ENCODE measurements at regions not wholly inside any gene's neighbourhood (a gene's known extent, or its start where the extent isn't known, plus 50 kb on each side); places are given as distances from the start of the nearest gene placed in this dataset.

DNA sequence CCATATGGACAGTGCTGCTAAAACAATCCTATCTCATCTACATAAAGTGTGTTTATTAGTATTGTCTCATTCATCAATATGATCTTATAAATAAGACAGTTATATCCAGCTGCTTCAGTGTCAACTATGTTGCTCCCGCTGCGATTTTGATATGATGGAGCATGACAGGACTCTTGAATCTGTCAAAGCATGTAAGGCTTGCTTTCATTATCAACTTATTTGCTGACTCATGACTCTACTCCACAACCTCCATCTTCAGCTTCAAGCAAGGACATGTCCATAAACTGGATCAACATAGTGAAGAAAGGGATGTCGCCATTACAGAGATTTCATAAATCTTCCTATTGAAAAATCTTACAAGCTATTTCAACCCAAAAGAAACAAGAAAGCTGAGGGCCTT is 2812.6 kb downstream of the PCDH9 start:
- H3K27ac ChIP-seq (replicated peaks in 1 of 4) = no peak overlapping the region
- no peaks in the 10 kb centered on the region for H3K36me3 ChIP-seq
- no peak for TF ChIP-seq POLR2AphosphoS5 (IDR thresholded peaks at IDR 0.05)
- TF ChIP-seq POLR2A (IDR thresholded peaks at IDR 0.05; ENCODE audit: low read depth) = no peak
- no peak for TF ChIP-seq EP300 (IDR thresholded peaks at IDR 0.05)
- TF ChIP-seq, protein P1, sequence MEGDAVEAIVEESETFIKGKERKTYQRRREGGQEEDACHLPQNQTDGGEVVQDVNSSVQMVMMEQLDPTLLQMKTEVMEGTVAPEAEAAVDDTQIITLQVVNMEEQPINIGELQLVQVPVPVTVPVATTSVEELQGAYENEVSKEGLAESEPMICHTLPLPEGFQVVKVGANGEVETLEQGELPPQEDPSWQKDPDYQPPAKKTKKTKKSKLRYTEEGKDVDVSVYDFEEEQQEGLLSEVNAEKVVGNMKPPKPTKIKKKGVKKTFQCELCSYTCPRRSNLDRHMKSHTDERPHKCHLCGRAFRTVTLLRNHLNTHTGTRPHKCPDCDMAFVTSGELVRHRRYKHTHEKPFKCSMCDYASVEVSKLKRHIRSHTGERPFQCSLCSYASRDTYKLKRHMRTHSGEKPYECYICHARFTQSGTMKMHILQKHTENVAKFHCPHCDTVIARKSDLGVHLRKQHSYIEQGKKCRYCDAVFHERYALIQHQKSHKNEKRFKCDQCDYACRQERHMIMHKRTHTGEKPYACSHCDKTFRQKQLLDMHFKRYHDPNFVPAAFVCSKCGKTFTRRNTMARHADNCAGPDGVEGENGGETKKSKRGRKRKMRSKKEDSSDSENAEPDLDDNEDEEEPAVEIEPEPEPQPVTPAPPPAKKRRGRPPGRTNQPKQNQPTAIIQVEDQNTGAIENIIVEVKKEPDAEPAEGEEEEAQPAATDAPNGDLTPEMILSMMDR (IDR thresholded peaks at IDR 0.05) = no peak
- H3K4me1 ChIP-seq = no peaks in the 10 kb centered on the region
- H3K27me3 ChIP-seq = no peaks in the 10 kb centered on the region
- no peaks in the 10 kb centered on the region for H3K9me3 ChIP-seq
- H3K4me3 ChIP-seq = no peak overlapping the region
- WGBS = 88% methylated on average over 3 of the region's 3 CpGs
- no peak for DNase-seq (ENCODE audit: extremely low spot score)
- intact Hi-C loops (cut with DNase I) = no loop called here

DNA sequence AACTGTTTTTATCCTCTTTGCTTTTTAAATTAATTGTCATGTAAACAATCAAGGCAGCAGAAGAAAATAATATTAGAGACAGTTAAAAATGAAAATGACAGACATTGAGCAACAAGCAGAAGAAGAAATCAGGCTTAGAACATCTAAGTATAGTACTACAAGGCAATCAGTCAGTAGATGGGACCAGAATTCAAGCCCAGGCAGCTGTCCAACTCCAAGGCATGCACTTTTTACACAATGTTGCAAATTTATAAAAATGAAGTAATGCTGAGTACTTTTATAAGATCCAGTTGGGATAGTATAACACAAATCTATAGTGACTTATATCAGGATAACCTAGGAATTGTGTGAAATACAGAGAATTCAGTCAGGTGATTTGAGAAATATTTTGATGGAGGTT is 2815.8 kb downstream of the PCDH9 start:
- no peak for DNase-seq (ENCODE audit: extremely low spot score)
- H3K27ac ChIP-seq (replicated peaks in 1 of 4) = no peak overlapping the region
- no peaks in the 10 kb centered on the region for H3K4me1 ChIP-seq
- no peak overlapping the region for H3K4me3 ChIP-seq
- intact Hi-C loops (cut with DNase I) = no loop called here
- H3K27me3 ChIP-seq = no peaks in the 10 kb centered on the region
- no peaks in the 10 kb centered on the region for H3K36me3 ChIP-seq
- no peaks in the 10 kb centered on the region for H3K9me3 ChIP-seq
- TF ChIP-seq, protein P1 (IDR thresholded peaks at IDR 0.05) = no peak
- no peak for TF ChIP-seq POLR2AphosphoS5 (IDR thresholded peaks at IDR 0.05)
- TF ChIP-seq EP300 (IDR thresholded peaks at IDR 0.05) = no peak
- no peak for TF ChIP-seq POLR2A (IDR thresholded peaks at IDR 0.05; ENCODE audit: low read depth)

DNA sequence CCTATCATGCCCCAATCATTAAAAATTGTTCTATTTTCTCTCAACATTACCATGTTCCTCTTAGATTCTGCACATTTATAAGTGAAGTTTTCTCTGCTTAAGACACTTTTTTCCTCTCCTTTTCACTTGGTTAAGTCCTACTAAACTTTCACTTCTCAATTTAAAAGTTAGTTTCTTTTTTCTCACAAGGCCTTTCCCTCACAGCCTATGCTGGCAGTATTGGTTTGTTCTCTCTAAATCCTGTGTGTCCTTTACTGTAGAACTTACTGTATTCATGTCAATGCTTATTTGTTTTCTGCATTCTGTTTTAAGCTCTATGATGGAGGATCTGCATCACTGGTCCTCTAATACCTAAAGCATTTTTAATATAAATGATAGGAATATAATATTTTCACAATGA is 2816.6 kb downstream of the PCDH9 start:
- no peaks in the 10 kb centered on the region for H3K36me3 ChIP-seq
- intact Hi-C loops (cut with DNase I) = no loop called here

DNA sequence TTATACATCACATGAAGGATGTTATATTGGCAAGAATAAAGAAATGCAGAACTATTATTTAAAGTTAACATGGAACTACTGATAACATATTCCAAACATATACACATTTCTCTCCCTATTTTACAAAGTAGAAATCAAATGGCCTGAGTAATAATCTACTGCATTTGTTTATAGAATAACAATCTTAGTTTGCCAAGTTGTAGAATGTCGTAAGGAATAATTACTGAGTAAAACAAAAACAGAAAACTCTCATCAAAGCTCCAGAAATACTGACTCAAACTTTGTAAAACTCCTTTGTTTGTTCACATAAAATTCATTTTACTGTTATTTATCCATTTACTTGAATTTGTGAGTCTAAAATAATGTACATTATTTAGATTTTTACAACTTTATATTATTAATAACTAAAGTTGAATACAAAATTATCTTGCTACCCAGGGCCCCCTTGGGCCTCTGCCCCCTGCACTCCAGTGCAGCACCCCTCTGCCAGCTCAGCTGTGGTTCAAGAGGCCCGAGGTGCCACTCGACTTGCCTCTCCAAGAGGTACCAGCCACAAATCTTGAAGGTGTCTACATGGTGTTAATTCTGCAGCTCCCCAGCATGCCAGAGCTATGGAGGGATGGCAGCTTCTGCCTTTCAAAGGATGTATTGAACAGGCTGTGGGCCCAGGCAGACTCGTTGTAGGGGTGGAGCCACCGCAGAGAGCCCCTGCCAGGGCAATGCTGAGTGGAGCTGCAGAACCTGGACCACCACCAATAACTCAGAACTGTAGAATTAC is 2819.7 kb downstream of the PCDH9 start:
- WGBS = 87% methylated on average over 5 of the region's 5 CpGs
- no peak overlapping the region for H3K27ac ChIP-seq (replicated peaks in 1 of 4)
- intact Hi-C loops (cut with DNase I) = no loop called here
- H3K9me3 ChIP-seq = no peaks in the 10 kb centered on the region
- DNase-seq (ENCODE audit: extremely low spot score) = no peak
- no peak overlapping the region for H3K4me3 ChIP-seq
- H3K36me3 ChIP-seq = no peaks in the 10 kb centered on the region
- H3K4me1 ChIP-seq = no peaks in the 10 kb centered on the region
- H3K27me3 ChIP-seq = no peaks in the 10 kb centered on the region
- no peak for TF ChIP-seq POLR2AphosphoS5 (IDR thresholded peaks at IDR 0.05)
- TF ChIP-seq EP300 (IDR thresholded peaks at IDR 0.05) = no peak
- TF ChIP-seq, protein P1 (IDR thresholded peaks at IDR 0.05) = no peak
- TF ChIP-seq POLR2A (IDR thresholded peaks at IDR 0.05; ENCODE audit: low read depth) = no peak

More for the DNA sequence above, 2816.6 kb downstream of the PCDH9 start:
- Histone ChIP-seq H3K4me3 (no peak overlapping the region), H3K27me3 (no peaks in the 10 kb centered on the region), H3K9me3 (no peaks in the 10 kb centered on the region), H3K27ac (replicated peaks in 1 of 4) (no peak overlapping the region), H3K4me1 (no peaks in the 10 kb centered on the region)
- no peak for DNase-seq (ENCODE audit: extremely low spot score)
- TF ChIP-seq, protein P1 (IDR thresholded peaks at IDR 0.05) = no peak

DNA sequence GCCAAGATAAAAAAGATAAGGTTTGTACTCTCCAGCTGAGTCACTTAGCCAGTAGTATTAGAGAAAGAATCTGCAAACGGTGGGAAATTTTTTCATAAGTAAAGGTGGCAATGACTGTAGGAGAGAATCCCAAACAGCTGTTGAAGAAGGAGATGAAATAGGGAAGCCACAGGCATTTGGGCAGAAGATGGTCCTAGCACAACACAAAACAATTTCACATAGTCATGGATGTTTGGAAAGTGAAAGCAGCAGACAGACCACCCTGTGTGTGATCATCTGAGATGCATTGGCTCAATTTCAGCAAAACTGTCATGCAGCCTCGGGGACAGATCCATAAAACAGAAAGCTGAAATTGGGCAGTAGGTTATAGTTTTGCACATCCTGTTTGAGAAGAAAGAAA is 2832.4 kb downstream of the PCDH9 start:
- WGBS = 47% methylated on average over 2 of the region's 2 CpGs

More for the DNA sequence above, 2832.4 kb downstream of the PCDH9 start:
- Histone ChIP-seq H3K4me3 (no peak overlapping the region), H3K27ac (replicated peaks in 1 of 4) (no peak overlapping the region), H3K4me1 (no peaks in the 10 kb centered on the region), H3K27me3 (no peaks in the 10 kb centered on the region), H3K9me3 (no peaks in the 10 kb centered on the region), H3K36me3 (no peaks in the 10 kb centered on the region)
- TF ChIP-seq, protein P1 (IDR thresholded peaks at IDR 0.05) = no peak
- TF ChIP-seq EP300 (IDR thresholded peaks at IDR 0.05) = no peak
- no peak for TF ChIP-seq POLR2AphosphoS5 (IDR thresholded peaks at IDR 0.05)
- TF ChIP-seq POLR2A (IDR thresholded peaks at IDR 0.05; ENCODE audit: low read depth) = no peak
- DNase-seq (ENCODE audit: extremely low spot score) = no peak
- intact Hi-C loops (cut with DNase I) = no loop called here

Measured in esophagus muscularis mucosa (tissue), 4 donors.